ENCODE measurements at regions not wholly inside any gene's neighbourhood (a gene's known extent, or its start where the extent isn't known, plus 50 kb on each side); places are given as distances from the start of the nearest gene placed in this dataset.

GRCh38 chr21:15272591-15272990 is 207.8 kb upstream of the NRIP1 start:
- CTCF ChIA-PET = no interaction called here
- H3K4me1 Mint-ChIP-seq (ENCODE audit: low read depth, unreplicated experiment) = no peaks in the 10 kb centered on the region
- no peak for DNase-seq
- H3K27ac Mint-ChIP-seq (ENCODE audit: unreplicated experiment) = no peak overlapping the region
- intact Hi-C loops (cut with micrococcal nuclease; ENCODE audit: unreplicated experiment) = no loop called here
- H3K27me3 Mint-ChIP-seq (ENCODE audit: unreplicated experiment) = no peaks in the 10 kb centered on the region
- H3K9me3 Mint-ChIP-seq (ENCODE audit: low read depth, unreplicated experiment) = no peaks in the 10 kb centered on the region
- H3K4me3 Mint-ChIP-seq (ENCODE audit: low read depth, unreplicated experiment) = no peak overlapping the region
- no TSS peak for BruUV-seq (replicated peaks)
- TF ChIP-seq CTCF (IDR thresholded peaks at IDR 0.05; ENCODE audit: unreplicated experiment) = no peak
- no peaks in the 10 kb centered on the region for H3K36me3 Mint-ChIP-seq (ENCODE audit: insufficient read depth, unreplicated experiment)

- CTCF ChIA-PET = no interaction called here
- H3K27ac Mint-ChIP-seq (ENCODE audit: unreplicated experiment) = no peak overlapping the region
- intact Hi-C loops (cut with micrococcal nuclease; ENCODE audit: unreplicated experiment) = no loop called here
- DNase-seq = no peak
- no peak for TF ChIP-seq CTCF (IDR thresholded peaks at IDR 0.05; ENCODE audit: unreplicated experiment)
- H3K9me3 Mint-ChIP-seq (ENCODE audit: low read depth, unreplicated experiment) = no peaks in the 10 kb centered on the region
- H3K4me3 Mint-ChIP-seq (ENCODE audit: low read depth, unreplicated experiment) = no peak overlapping the region
- BruUV-seq (replicated peaks) = no TSS peak
- H3K36me3 Mint-ChIP-seq (ENCODE audit: insufficient read depth, unreplicated experiment) = no peaks in the 10 kb centered on the region
- H3K27me3 Mint-ChIP-seq (ENCODE audit: unreplicated experiment) = no peaks in the 10 kb centered on the region
- H3K4me1 Mint-ChIP-seq (ENCODE audit: low read depth, unreplicated experiment) = no peaks in the 10 kb centered on the region
Measured at GRCh38 chr21:15273244-15273643, 208.4 kb upstream of the NRIP1 start.

GRCh38 chr21:15274701-15275485 is 210.1 kb upstream of the NRIP1 start:
- CTCF ChIA-PET = no interaction called here
- H3K4me3 Mint-ChIP-seq (ENCODE audit: low read depth, unreplicated experiment) = no peak overlapping the region
- H3K27ac Mint-ChIP-seq (ENCODE audit: unreplicated experiment) = no peak overlapping the region
- no peaks in the 10 kb centered on the region for H3K9me3 Mint-ChIP-seq (ENCODE audit: low read depth, unreplicated experiment)
- H3K36me3 Mint-ChIP-seq (ENCODE audit: insufficient read depth, unreplicated experiment) = no peaks in the 10 kb centered on the region
- BruUV-seq (replicated peaks) = no TSS peak
- intact Hi-C loops (cut with micrococcal nuclease; ENCODE audit: unreplicated experiment) = no loop called here
- no peak for TF ChIP-seq CTCF (IDR thresholded peaks at IDR 0.05; ENCODE audit: unreplicated experiment)
- H3K4me1 Mint-ChIP-seq (ENCODE audit: low read depth, unreplicated experiment) = no peaks in the 10 kb centered on the region
- no peaks in the 10 kb centered on the region for H3K27me3 Mint-ChIP-seq (ENCODE audit: unreplicated experiment)
- DNase-seq = no peak

GRCh38 chr21:15275615-15276235 is 210.9 kb upstream of the NRIP1 start:
- Mint-ChIP-seq H3K9me3 (ENCODE audit: low read depth, unreplicated experiment) (no peaks in the 10 kb centered on the region), H3K27ac (ENCODE audit: unreplicated experiment) (no peak overlapping the region), H3K4me3 (ENCODE audit: low read depth, unreplicated experiment) (no peak overlapping the region), H3K27me3 (ENCODE audit: unreplicated experiment) (no peaks in the 10 kb centered on the region), H3K36me3 (ENCODE audit: insufficient read depth, unreplicated experiment) (no peaks in the 10 kb centered on the region), H3K4me1 (ENCODE audit: low read depth, unreplicated experiment) (no peaks in the 10 kb centered on the region)
- no peak for TF ChIP-seq CTCF (IDR thresholded peaks at IDR 0.05; ENCODE audit: unreplicated experiment)
- CTCF ChIA-PET = no interaction called here
- DNase-seq = no peak
- intact Hi-C loops (cut with micrococcal nuclease; ENCODE audit: unreplicated experiment) = no loop called here
- BruUV-seq (replicated peaks) = no TSS peak

All from Calu3 (cell line).